SK-N-SH treated with all-trans-retinoic acid at 6 μM for 48 hours (cell line): ENCODE measurements at regions not wholly inside any gene's neighbourhood (a gene's known extent, or its start where the extent isn't known, plus 50 kb on each side); places are given as distances from the start of the nearest gene placed in this dataset.

Source experiments
- ATAC-seq: fragments of 200-7000 bp; cut with Tn5 transposase; 3 replicates; pipeline ENCODE4 v1.9.1; 2020; ENCODE audit warnings: mild to moderate bottlenecking, moderate library complexity
- ARNTL ChIP-seq: fragments of 450-650 bp; formaldehyde crosslinking; IDR thresholded peaks from 2 replicates; pipeline ENCODE4 v1.5.0; 2020; ENCODE audit warnings: low read depth, mild to moderate bottlenecking, moderate library complexity, borderline replicate concordance
- CSDC2 ChIP-seq: fragments of 250-450 bp; sonication (Bioruptor Pico); IDR thresholded peaks from 2 replicates; pipeline ENCODE4 v1.5.0; 2020; ENCODE audit warnings: mild to moderate bottlenecking, moderate library complexity
- ESRRG ChIP-seq: fragments of 250-450 bp; sonication (Bioruptor Pico); IDR thresholded peaks from 2 replicates; pipeline ENCODE4 v1.6.1; 2021; ENCODE audit warnings: mild to moderate bottlenecking
- GLIS3 ChIP-seq: fragments of 250-450 bp; sonication (Bioruptor Pico); IDR thresholded peaks from 2 replicates; pipeline ENCODE4 v1.5.0; 2020; ENCODE audit warnings: mild to moderate bottlenecking, moderate library complexity
- ISL1 ChIP-seq: fragments of 250-450 bp; sonication (Bioruptor Pico); IDR thresholded peaks from 2 replicates; pipeline ENCODE4 v2.1.2; 2022; ENCODE audit warnings: mild to moderate bottlenecking, moderate library complexity
- OSR1 ChIP-seq: fragments of 250-450 bp; sonication (Bioruptor Pico); IDR thresholded peaks from 2 replicates; pipeline ENCODE4 v1.8.0; 2022; ENCODE audit warnings: moderate library complexity, mild to moderate bottlenecking, inconsistent platforms
- PPARA ChIP-seq: fragments of 250-450 bp; sonication (Bioruptor Pico); IDR thresholded peaks from 2 replicates; pipeline ENCODE4 v1.5.0; 2020; ENCODE audit warnings: mild to moderate bottlenecking, borderline replicate concordance
- RARB ChIP-seq: fragments of 250-450 bp; sonication (Bioruptor Pico); IDR thresholded peaks from 2 replicates; pipeline ENCODE4 v1.8.0; 2021; ENCODE audit warnings: mild to moderate bottlenecking, moderate library complexity
- SNAI2 ChIP-seq: fragments of 250-450 bp; sonication (Bioruptor Pico); IDR thresholded peaks from 2 replicates; pipeline ENCODE4 v1.5.0; 2020; ENCODE audit warnings: mild to moderate bottlenecking, moderate library complexity
- TCF4 ChIP-seq: fragments of 250-450 bp; sonication (Bioruptor Pico); IDR thresholded peaks from 2 replicates; pipeline ENCODE4 v1.8.0; 2021; ENCODE audit warnings: mild to moderate bottlenecking, moderate library complexity, borderline replicate concordance
- TOX ChIP-seq: fragments of 250-450 bp; sonication (Bioruptor Pico); IDR thresholded peaks from 2 replicates; pipeline ENCODE4 v1.8.0; 2021; ENCODE audit warnings: mild to moderate bottlenecking, moderate library complexity, borderline replicate concordance
- ZFP3 ChIP-seq: fragments of 250-450 bp; sonication (Bioruptor Pico); IDR thresholded peaks from 2 replicates; pipeline ENCODE4 v1.5.0; 2020; ENCODE audit warnings: mild to moderate bottlenecking, moderate library complexity
- ZFP30 ChIP-seq: fragments of 450-650 bp; formaldehyde crosslinking; IDR thresholded peaks from 2 replicates; pipeline ENCODE4 v1.5.0; 2022; ENCODE audit warnings: mild to moderate bottlenecking, moderate library complexity
- ZNF565 ChIP-seq: fragments of 450-650 bp; formaldehyde crosslinking; conservative IDR thresholded peaks from 2 replicates; pipeline ENCODE4 v1.5.0; 2020; ENCODE audit warnings: low read depth, mild to moderate bottlenecking, moderate library complexity
- ZNF70 ChIP-seq: fragments of 450-650 bp; formaldehyde crosslinking; IDR thresholded peaks from 2 replicates; pipeline ENCODE4 v1.5.0; 2020; ENCODE audit warnings: mild to moderate bottlenecking, moderate library complexity
- ZNF8 ChIP-seq: fragments of 450-650 bp; formaldehyde crosslinking; IDR thresholded peaks from 2 replicates; pipeline ENCODE4 v1.5.0; 2020; ENCODE audit warnings: mild to moderate bottlenecking, moderate library complexity
- TF ChIP-seq, protein P1 (sequence below): fragments of 250-450 bp; sonication (Bioruptor Pico); IDR thresholded peaks from 2 replicates; pipeline ENCODE4 v1.5.0; 2020; ENCODE audit warnings: mild to moderate bottlenecking, moderate library complexity
- TF ChIP-seq, protein P2 (sequence below): fragments of 250-450 bp; sonication (Bioruptor Pico); IDR thresholded peaks from 2 replicates; pipeline ENCODE4 v1.5.1; 2020; ENCODE audit warnings: low read depth, mild to moderate bottlenecking, moderate library complexity
- TF ChIP-seq, protein P3 (sequence below): fragments of 250-450 bp; sonication (Bioruptor Pico); IDR thresholded peaks from 2 replicates; pipeline ENCODE4 v1.8.0; 2021; ENCODE audit warnings: low read depth, mild to moderate bottlenecking, moderate library complexity, borderline replicate concordance
- TF ChIP-seq, protein P4 (sequence below): fragments of 250-450 bp; sonication (Bioruptor Pico); IDR thresholded peaks from 2 replicates; pipeline ENCODE4 v1.8.0; 2020; ENCODE audit warnings: mild to moderate bottlenecking, moderate library complexity, borderline replicate concordance
- TF ChIP-seq, protein P5 (sequence below): fragments of 250-450 bp; sonication (Bioruptor Pico); IDR thresholded peaks from 2 replicates; pipeline ENCODE4 v1.5.1; 2021; ENCODE audit warnings: mild to moderate bottlenecking, moderate library complexity

DNA sequence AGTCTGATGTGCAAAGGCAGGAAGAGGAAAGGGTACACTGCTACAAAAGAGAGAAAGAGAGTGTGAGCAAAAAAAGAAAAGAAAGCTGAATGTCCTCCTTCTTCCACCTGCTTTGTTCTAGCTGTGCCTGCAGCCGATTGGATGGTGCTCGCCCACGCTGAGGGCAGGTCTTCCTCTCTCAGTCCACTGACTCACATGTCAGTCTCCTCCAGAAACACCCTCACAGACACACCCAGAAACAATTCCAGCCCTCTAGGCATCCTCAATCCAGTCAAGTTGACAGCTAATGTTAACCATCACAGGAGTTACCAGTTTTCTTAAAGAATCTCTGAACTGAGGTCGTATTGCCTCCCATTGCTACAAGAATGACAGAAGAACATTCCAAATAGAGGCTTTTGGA, 411.9 kb upstream of the SASH1 start:
- ATAC-seq = no peak
- TF ChIP-seq PPARA (CRISPR knock-in tag) (no peak), CSDC2 (no peak), ZNF8 (no peak), ISL1 (CRISPR knock-in tag) (no peak), SNAI2 (CRISPR knock-in tag) (no peak), TCF4 (no peak), ZFP3 (CRISPR knock-in tag) (no peak), TOX (CRISPR knock-in tag) (no peak), ESRRG (CRISPR knock-in tag) (no peak)

DNA sequence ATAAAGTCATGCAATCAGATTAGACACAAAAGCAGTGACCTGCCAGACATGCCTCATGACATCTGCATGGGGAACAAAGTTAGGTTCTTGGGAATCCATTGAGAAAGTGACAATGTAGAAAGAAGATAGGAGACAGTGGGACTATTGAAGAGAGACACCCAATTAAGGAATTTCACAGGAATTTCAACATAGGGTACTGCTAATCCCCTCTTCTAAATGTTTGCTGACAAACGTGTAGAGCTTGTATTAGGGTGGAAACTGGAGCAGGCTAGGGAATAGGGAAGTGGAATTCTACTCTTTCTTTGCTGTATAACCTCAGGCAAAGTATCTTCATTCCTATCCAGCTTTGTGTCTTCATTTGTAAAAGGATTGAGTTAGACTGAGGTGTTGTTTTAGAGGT, 409.4 kb upstream of the SASH1 start:
- no peak for ATAC-seq
- TF ChIP-seq, protein P1, sequence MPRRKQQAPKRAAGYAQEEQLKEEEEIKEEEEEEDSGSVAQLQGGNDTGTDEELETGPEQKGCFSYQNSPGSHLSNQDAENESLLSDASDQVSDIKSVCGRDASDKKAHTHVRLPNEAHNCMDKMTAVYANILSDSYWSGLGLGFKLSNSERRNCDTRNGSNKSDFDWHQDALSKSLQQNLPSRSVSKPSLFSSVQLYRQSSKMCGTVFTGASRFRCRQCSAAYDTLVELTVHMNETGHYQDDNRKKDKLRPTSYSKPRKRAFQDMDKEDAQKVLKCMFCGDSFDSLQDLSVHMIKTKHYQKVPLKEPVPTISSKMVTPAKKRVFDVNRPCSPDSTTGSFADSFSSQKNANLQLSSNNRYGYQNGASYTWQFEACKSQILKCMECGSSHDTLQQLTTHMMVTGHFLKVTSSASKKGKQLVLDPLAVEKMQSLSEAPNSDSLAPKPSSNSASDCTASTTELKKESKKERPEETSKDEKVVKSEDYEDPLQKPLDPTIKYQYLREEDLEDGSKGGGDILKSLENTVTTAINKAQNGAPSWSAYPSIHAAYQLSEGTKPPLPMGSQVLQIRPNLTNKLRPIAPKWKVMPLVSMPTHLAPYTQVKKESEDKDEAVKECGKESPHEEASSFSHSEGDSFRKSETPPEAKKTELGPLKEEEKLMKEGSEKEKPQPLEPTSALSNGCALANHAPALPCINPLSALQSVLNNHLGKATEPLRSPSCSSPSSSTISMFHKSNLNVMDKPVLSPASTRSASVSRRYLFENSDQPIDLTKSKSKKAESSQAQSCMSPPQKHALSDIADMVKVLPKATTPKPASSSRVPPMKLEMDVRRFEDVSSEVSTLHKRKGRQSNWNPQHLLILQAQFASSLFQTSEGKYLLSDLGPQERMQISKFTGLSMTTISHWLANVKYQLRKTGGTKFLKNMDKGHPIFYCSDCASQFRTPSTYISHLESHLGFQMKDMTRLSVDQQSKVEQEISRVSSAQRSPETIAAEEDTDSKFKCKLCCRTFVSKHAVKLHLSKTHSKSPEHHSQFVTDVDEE (CRISPR knock-in tag) = no peak
- TF ChIP-seq ZFP3 (CRISPR knock-in tag) (no peak), TCF4 (no peak), RARB (CRISPR knock-in tag) (no peak), ZNF8 (no peak), OSR1 (CRISPR knock-in tag) (no peak), ARNTL (no peak), CSDC2 (no peak), GLIS3 (no peak)
- TF ChIP-seq, protein P2, sequence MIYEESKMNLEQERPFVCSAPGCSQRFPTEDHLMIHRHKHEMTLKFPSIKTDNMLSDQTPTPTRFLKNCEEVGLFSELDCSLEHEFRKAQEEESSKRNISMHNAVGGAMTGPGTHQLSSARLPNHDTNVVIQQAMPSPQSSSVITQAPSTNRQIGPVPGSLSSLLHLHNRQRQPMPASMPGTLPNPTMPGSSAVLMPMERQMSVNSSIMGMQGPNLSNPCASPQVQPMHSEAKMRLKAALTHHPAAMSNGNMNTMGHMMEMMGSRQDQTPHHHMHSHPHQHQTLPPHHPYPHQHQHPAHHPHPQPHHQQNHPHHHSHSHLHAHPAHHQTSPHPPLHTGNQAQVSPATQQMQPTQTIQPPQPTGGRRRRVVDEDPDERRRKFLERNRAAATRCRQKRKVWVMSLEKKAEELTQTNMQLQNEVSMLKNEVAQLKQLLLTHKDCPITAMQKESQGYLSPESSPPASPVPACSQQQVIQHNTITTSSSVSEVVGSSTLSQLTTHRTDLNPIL (CRISPR knock-in tag) = no peak
- TF ChIP-seq, protein P3, sequence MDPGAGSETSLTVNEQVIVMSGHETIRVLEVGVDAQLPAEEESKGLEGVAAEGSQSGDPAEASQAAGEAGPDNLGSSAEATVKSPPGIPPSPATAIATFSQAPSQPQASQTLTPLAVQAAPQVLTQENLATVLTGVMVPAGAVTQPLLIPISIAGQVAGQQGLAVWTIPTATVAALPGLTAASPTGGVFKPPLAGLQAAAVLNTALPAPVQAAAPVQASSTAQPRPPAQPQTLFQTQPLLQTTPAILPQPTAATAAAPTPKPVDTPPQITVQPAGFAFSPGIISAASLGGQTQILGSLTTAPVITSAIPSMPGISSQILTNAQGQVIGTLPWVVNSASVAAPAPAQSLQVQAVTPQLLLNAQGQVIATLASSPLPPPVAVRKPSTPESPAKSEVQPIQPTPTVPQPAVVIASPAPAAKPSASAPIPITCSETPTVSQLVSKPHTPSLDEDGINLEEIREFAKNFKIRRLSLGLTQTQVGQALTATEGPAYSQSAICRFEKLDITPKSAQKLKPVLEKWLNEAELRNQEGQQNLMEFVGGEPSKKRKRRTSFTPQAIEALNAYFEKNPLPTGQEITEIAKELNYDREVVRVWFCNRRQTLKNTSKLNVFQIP (CRISPR knock-in tag) = no peak
- TF ChIP-seq, protein P4, sequence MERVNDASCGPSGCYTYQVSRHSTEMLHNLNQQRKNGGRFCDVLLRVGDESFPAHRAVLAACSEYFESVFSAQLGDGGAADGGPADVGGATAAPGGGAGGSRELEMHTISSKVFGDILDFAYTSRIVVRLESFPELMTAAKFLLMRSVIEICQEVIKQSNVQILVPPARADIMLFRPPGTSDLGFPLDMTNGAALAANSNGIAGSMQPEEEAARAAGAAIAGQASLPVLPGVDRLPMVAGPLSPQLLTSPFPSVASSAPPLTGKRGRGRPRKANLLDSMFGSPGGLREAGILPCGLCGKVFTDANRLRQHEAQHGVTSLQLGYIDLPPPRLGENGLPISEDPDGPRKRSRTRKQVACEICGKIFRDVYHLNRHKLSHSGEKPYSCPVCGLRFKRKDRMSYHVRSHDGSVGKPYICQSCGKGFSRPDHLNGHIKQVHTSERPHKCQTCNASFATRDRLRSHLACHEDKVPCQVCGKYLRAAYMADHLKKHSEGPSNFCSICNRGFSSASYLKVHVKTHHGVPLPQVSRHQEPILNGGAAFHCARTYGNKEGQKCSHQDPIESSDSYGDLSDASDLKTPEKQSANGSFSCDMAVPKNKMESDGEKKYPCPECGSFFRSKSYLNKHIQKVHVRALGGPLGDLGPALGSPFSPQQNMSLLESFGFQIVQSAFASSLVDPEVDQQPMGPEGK (CRISPR knock-in tag) = no peak
- TF ChIP-seq, protein P5, sequence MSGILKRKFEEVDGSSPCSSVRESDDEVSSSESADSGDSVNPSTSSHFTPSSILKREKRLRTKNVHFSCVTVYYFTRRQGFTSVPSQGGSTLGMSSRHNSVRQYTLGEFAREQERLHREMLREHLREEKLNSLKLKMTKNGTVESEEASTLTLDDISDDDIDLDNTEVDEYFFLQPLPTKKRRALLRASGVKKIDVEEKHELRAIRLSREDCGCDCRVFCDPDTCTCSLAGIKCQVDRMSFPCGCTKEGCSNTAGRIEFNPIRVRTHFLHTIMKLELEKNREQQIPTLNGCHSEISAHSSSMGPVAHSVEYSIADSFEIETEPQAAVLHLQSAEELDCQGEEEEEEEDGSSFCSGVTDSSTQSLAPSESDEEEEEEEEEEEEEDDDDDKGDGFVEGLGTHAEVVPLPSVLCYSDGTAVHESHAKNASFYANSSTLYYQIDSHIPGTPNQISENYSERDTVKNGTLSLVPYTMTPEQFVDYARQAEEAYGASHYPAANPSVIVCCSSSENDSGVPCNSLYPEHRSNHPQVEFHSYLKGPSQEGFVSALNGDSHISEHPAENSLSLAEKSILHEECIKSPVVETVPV = no peak
- TF ChIP-seq, all 23 proteins: peak for 0

DNA sequence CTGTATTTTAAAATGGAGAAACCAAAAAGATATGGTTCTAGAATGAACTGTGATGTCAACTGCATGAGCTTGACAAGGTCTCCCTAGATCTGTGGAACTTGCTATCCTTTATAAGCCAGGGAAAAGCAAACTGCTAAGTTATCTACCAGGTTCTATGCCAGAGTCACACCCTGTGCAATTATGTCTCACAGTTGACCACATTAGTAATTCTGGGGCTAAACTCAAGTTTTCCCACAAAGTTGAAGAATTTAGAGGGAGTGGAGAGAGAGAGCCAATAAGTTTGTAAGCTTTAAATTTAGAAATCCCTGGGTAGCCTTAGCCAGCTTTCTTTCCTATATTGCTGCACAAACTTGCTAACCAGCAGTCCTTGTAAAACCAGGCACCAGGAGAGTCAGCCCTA, 407.0 kb upstream of the SASH1 start:
- ATAC-seq = no peak
- TF ChIP-seq, protein P1 (CRISPR knock-in tag) = no peak
- TF ChIP-seq PPARA (CRISPR knock-in tag) = no peak
- TF ChIP-seq ZNF565 (CRISPR knock-in tag) = no peak
- no peak for TF ChIP-seq ZNF70 (CRISPR knock-in tag)
- no peak for TF ChIP-seq ZFP30 (CRISPR knock-in tag)
- no peak for TF ChIP-seq RARB (CRISPR knock-in tag)
